Mesenchymal stem cell (in vitro differentiated cells and primary cell): ENCODE measurements at regions not wholly inside any gene's neighbourhood (a gene's known extent, or its start where the extent isn't known, plus 50 kb on each side); places are given as distances from the start of the nearest gene placed in this dataset.

Experiments used
- DNase-seq: peaks from one replicate; pipeline ENCODE4 v3.0.0-alpha.2; 2013
- H2AFZ ChIP-seq: one replicate; pipeline ENCODE4 v1.6.1; 2013; ENCODE audit warnings: low read depth, mild to moderate bottlenecking, control low read depth, inconsistent platforms, low read length, moderate library complexity
- H2AK5ac ChIP-seq: 2 replicates; pipeline ENCODE4 v1.6.1; 2013; ENCODE audit warnings: low read length, moderate library complexity, mild to moderate bottlenecking, inconsistent platforms; ENCODE audit not compliant: severe bottlenecking
- H2BK120ac ChIP-seq: one replicate; pipeline ENCODE4 v1.6.1; 2013; ENCODE audit warnings: low read depth, mild to moderate bottlenecking, inconsistent platforms, low read length, moderate library complexity
- H2BK12ac ChIP-seq, 2 experiments: one replicate each; pipeline ENCODE4 v1.6.1; 2013; ENCODE audit warnings: inconsistent platforms in 2 of 2, low read length in 2 of 2, mild to moderate bottlenecking in 2 of 2, moderate library complexity in 2 of 2, control low read depth in 1 of 2
- H2BK15ac ChIP-seq: one replicate; pipeline ENCODE4 v1.6.1; 2013; ENCODE audit warnings: mild to moderate bottlenecking, low read depth, inconsistent platforms; ENCODE audit not compliant: poor library complexity, severe bottlenecking
- H2BK5ac ChIP-seq: 2 replicates; pipeline ENCODE4 v1.6.1; 2013; ENCODE audit warnings: low read depth, mild to moderate bottlenecking, low read length, control low read depth, inconsistent platforms; ENCODE audit not compliant: poor library complexity, severe bottlenecking
- H3K14ac ChIP-seq, 2 experiments: one replicate each; pipeline ENCODE4 v1.6.1; 2013; ENCODE audit warnings: inconsistent platforms in 2 of 2, low read length in 2 of 2, control low read depth in 1 of 2, mild to moderate bottlenecking in 1 of 2, moderate library complexity in 1 of 2
- H3K18ac ChIP-seq, 2 experiments: one replicate each; pipeline ENCODE4 v1.6.1; 2013; ENCODE audit warnings: inconsistent platforms in 2 of 2, low read length in 2 of 2, control low read depth in 1 of 2, low read depth in 1 of 2, mild to moderate bottlenecking in 1 of 2
- H3K23ac ChIP-seq, 2 experiments: one replicate each; pipeline ENCODE4 v1.6.1; 2013; ENCODE audit warnings: inconsistent platforms in 2 of 2, low read length in 2 of 2, mild to moderate bottlenecking in 2 of 2, moderate library complexity in 2 of 2, control low read depth in 1 of 2
- H3K27ac ChIP-seq: 2 replicates; pipeline ENCODE4 v1.5.1; 2013; ENCODE audit warnings: mild to moderate bottlenecking, moderate library complexity, low read length, control low read depth, inconsistent platforms; ENCODE audit not compliant: poor library complexity, severe bottlenecking
- H3K27me3 ChIP-seq, 2 experiments: 2 replicates each; pipeline versions ENCODE4 v1.6.1 to v1.7.0; 2013; ENCODE audit warnings: low read length in 2 of 2, mild to moderate bottlenecking in 2 of 2, moderate library complexity in 2 of 2, control low read depth in 1 of 2, inconsistent platforms in 1 of 2; ENCODE audit not compliant: control insufficient read depth in 1 of 2, insufficient read depth in 1 of 2
- H3K36me3 ChIP-seq, 2 experiments: 2 replicates each; pipeline versions ENCODE4 v1.6.1 to v1.7.0; 2013; ENCODE audit warnings: low read length in 2 of 2, control low read depth in 1 of 2, inconsistent platforms in 1 of 2, low read depth in 1 of 2, mild to moderate bottlenecking in 1 of 2; ENCODE audit not compliant: insufficient read depth in 2 of 2, control insufficient read depth in 1 of 2
- H3K4ac ChIP-seq, 2 experiments: one replicate each; pipeline ENCODE4 v1.6.1; 2013; ENCODE audit warnings: inconsistent platforms in 2 of 2, low read length in 2 of 2, mild to moderate bottlenecking in 2 of 2, moderate library complexity in 2 of 2, control low read depth in 1 of 2, low read depth in 1 of 2
- H3K4me1 ChIP-seq: 2 replicates; pipeline ENCODE4 v1.6.1; 2013; ENCODE audit warnings: low read depth, low read length, control low read depth; ENCODE audit not compliant: control insufficient read depth, insufficient read depth
- H3K4me2 ChIP-seq: 2 replicates; pipeline ENCODE4 v1.6.1; 2013; ENCODE audit warnings: low read length, mild to moderate bottlenecking, inconsistent platforms; ENCODE audit not compliant: poor library complexity, severe bottlenecking
- H3K4me3 ChIP-seq, 2 experiments: 2 replicates each; pipeline versions ENCODE4 v1.5.1 to v1.7.0; 2013; ENCODE audit warnings: low read length in 2 of 2, mild to moderate bottlenecking in 2 of 2, control low read depth in 1 of 2, low read depth in 1 of 2; ENCODE audit not compliant: insufficient read depth in 1 of 2
- H3K79me1 ChIP-seq: replicated peaks from 2 replicates; pipeline ENCODE4 v1.6.1; 2013; ENCODE audit warnings: mild to moderate bottlenecking, control low read depth, low read length, inconsistent platforms; ENCODE audit not compliant: poor library complexity, severe bottlenecking
- H3K9ac ChIP-seq: 2 replicates; pipeline ENCODE4 v1.7.0; 2013; ENCODE audit warnings: mild to moderate bottlenecking, low read length, moderate library complexity
- H3K9me3 ChIP-seq: 2 replicates; pipeline ENCODE4 v1.7.0; 2013; ENCODE audit warnings: mild to moderate bottlenecking, low read length; ENCODE audit not compliant: control insufficient read depth
- H4K8ac ChIP-seq: one replicate; pipeline ENCODE4 v1.6.1; 2013; ENCODE audit warnings: inconsistent platforms, mild to moderate bottlenecking, low read length, moderate library complexity
- H4K91ac ChIP-seq: one replicate; pipeline ENCODE4 v1.6.1; 2013; ENCODE audit warnings: mild to moderate bottlenecking, low read length, inconsistent platforms
- WGBS: methylation state at CpG from one replicate; pipeline ENCODE4 v1.1.7; 2013; ENCODE audit warnings: mixed read lengths; 5-methylcytosine and 5-hydroxymethylcytosine counted together

- Histone ChIP-seq H3K9ac (no peak overlapping the region), H3K27ac (peak overlapping the region; percentile 43), H3K79me1 (no peaks in the 10 kb centered on the region), H3K23ac (no peak overlapping the region), H3K9me3 (no peaks in the 10 kb centered on the region), H3K4me3 (no peak overlapping the region), H3K27me3 (no peaks in the 10 kb centered on the region), H3K14ac (no peak overlapping the region), H2BK5ac (no peak overlapping the region), H3K4ac (no peak overlapping the region), H3K36me3 (no peaks in the 10 kb centered on the region), H4K8ac (no peak overlapping the region), H2AFZ (no peak overlapping the region), H3K4me1 (peaks cover 4% of the 10 kb centered on the region), H2BK12ac (no peak overlapping the region), H4K91ac (no peak overlapping the region), H2BK120ac (no peak overlapping the region), H3K18ac (no peak overlapping the region), H2AK5ac (no peak overlapping the region), H2BK15ac (no peak overlapping the region), H3K4me2 (no peak overlapping the region)
- WGBS = 26% methylated on average over 1 of the region's 5 CpGs
- DNase-seq = peak; percentile 10
Observed at GRCh38 chr21:15967661-15968060, 237.9 kb downstream of the USP25 start.

- no peak overlapping the region for H2BK5ac ChIP-seq
- H2BK12ac ChIP-seq = no peak overlapping the region
- H4K8ac ChIP-seq = no peak overlapping the region
- no peak overlapping the region for H4K91ac ChIP-seq
- H3K27ac ChIP-seq = peak overlapping the region; percentile 39
- no peaks in the 10 kb centered on the region for H3K9me3 ChIP-seq
- no peaks in the 10 kb centered on the region for H3K36me3 ChIP-seq
- no peak for DNase-seq
- H3K4ac ChIP-seq = no peak overlapping the region
- WGBS = 90% methylated on average over 1 of the region's 1 CpG
- peaks cover 4% of the 10 kb centered on the region for H3K4me1 ChIP-seq
- H2AK5ac ChIP-seq = peak overlapping the region; percentile 84
- no peak overlapping the region for H2BK120ac ChIP-seq
- H3K14ac ChIP-seq = no peak overlapping the region
- H3K4me2 ChIP-seq = peak overlapping the region; percentile 11
- no peak overlapping the region for H3K18ac ChIP-seq
- no peaks in the 10 kb centered on the region for H3K27me3 ChIP-seq
- H3K79me1 ChIP-seq = no peaks in the 10 kb centered on the region
- H2BK15ac ChIP-seq = no peak overlapping the region
- no peak overlapping the region for H2AFZ ChIP-seq
- no peak overlapping the region for H3K9ac ChIP-seq
- H3K23ac ChIP-seq = no peak overlapping the region
- H3K4me3 ChIP-seq = no peak overlapping the region
Observed at GRCh38 chr21:15968776-15969310, 239.1 kb downstream of the USP25 start.

GRCh38 chr21:15976807-15977206, 247.0 kb downstream of the USP25 start:
- no peak for DNase-seq
- Histone ChIP-seq H2AFZ (no peak overlapping the region), H3K14ac (no peak overlapping the region), H2BK12ac (no peak overlapping the region), H2BK5ac (no peak overlapping the region), H3K18ac (no peak overlapping the region), H3K27me3 (no peaks in the 10 kb centered on the region), H4K8ac (no peak overlapping the region), H3K27ac (no peak overlapping the region), H2BK15ac (no peak overlapping the region), H3K9me3 (no peaks in the 10 kb centered on the region), H3K4ac (no peak overlapping the region), H3K4me2 (no peak overlapping the region), H3K4me1 (peaks cover 1% of the 10 kb centered on the region), H3K36me3 (no peaks in the 10 kb centered on the region), H3K9ac (no peak overlapping the region), H3K4me3 (no peak overlapping the region), H3K23ac (no peak overlapping the region), H2BK120ac (no peak overlapping the region), H2AK5ac (no peak overlapping the region), H3K79me1 (no peaks in the 10 kb centered on the region), H4K91ac (no peak overlapping the region)
- WGBS = no CpG with 5 or more reads among the region's 1 CpG

- H3K9ac ChIP-seq = no peak overlapping the region
- no peak overlapping the region for H4K8ac ChIP-seq
- no peak overlapping the region for H3K23ac ChIP-seq
- H3K27me3 ChIP-seq = no peaks in the 10 kb centered on the region
- H4K91ac ChIP-seq = no peak overlapping the region
- H3K9me3 ChIP-seq = no peaks in the 10 kb centered on the region
- peak overlapping the region; percentile 2 for H3K27ac ChIP-seq
- H2BK12ac ChIP-seq = no peak overlapping the region
- H3K4ac ChIP-seq = no peak overlapping the region
- no peak overlapping the region for H2AK5ac ChIP-seq
- no peaks in the 10 kb centered on the region for H3K36me3 ChIP-seq
- no peak overlapping the region for H2AFZ ChIP-seq
- no peak overlapping the region for H2BK120ac ChIP-seq
- peaks cover 1% of the 10 kb centered on the region for H3K4me1 ChIP-seq
- WGBS = 50% methylated on average over 2 of the region's 3 CpGs
- H3K18ac ChIP-seq = no peak overlapping the region
- no peak overlapping the region for H2BK5ac ChIP-seq
- no peak overlapping the region for H3K14ac ChIP-seq
- no peak overlapping the region for H3K4me3 ChIP-seq
- no peak for DNase-seq
- H2BK15ac ChIP-seq = no peak overlapping the region
- H3K4me2 ChIP-seq = no peak overlapping the region
- H3K79me1 ChIP-seq = no peaks in the 10 kb centered on the region
Observed at GRCh38 chr21:15978215-15978738, 248.5 kb downstream of the USP25 start.
